AG04449 (cell line): ENCODE measurements at regions not wholly inside any gene's neighbourhood (a gene's known extent, or its start where the extent isn't known, plus 50 kb on each side); places are given as distances from the start of the nearest gene placed in this dataset.

ENCODE experiments used
- CTCF ChIA-PET: fragments of 350-600 bp; formaldehyde crosslinking; extraction: SDS; loops from one replicate; lab custom pipeline; 2021; ENCODE audit warnings: antibody characterized with exemption; lab: Yijun Ruan, JAX
- POLR2A ChIA-PET: fragments of 400-600, 350-600 bp; formaldehyde crosslinking; extraction: SDS; loops from one replicate; lab custom pipeline; 2020; ENCODE audit warnings: antibody characterized with exemption, inconsistent platforms; lab: Yijun Ruan, JAX
- DNase-seq: peaks from one replicate; pipeline ENCODE4 v3.0.0-alpha.2; 2010; ENCODE audit warnings: low read depth, low spot score
- H3K4me3 ChIP-seq: 2 replicates; pipeline ENCODE4 v1.5.1; 2011; ENCODE audit warnings: low read depth, mild to moderate bottlenecking, control low read depth, low read length
- CTCF ChIP-seq: IDR thresholded peaks from one replicate; pipeline ENCODE4 v1.5.1; 2011; ENCODE audit warnings: mild to moderate bottlenecking, moderate library complexity, low read length, control low read depth, inconsistent platforms; ENCODE audit not compliant: insufficient read depth; ENCODE audit errors: missing control alignments

- DNase-seq, result no peak
- POLR2A ChIA-PET, result no interaction called here
- CTCF ChIA-PET, result interaction anchor here (3.0 kb wide), 1 partner anchor 29 kb away, joined by 17 read pairs; no protein-coding TSS in a partner anchor
- no peak overlapping the region for H3K4me3 ChIP-seq
- no peak for TF ChIP-seq CTCF
These were observed 619.1 kb downstream of the METTL15 start for GRCh38 chr11:28727254-28727653.

- ChIA-PET CTCF (interaction anchor here (1.0 to 3.0 kb wide), 2 partner anchors 28 to 433 kb away, joined by 3 to 17 read pairs; no protein-coding TSS in a partner anchor), POLR2A (no interaction called here)
- DNase-seq, result no peak
- no peak overlapping the region for H3K4me3 ChIP-seq
- no peak for TF ChIP-seq CTCF
These were observed 618.2 kb downstream of the METTL15 start for GRCh38 chr11:28726432-28726831.

GRCh38 chr11:28715726-28716125 is 607.5 kb downstream of the METTL15 start:
- DNase-seq, result no peak
- CTCF ChIA-PET, result interaction anchor here (1.6 kb wide), 1 partner anchor 628 kb away, joined by 4 read pairs; no protein-coding TSS in a partner anchor
- TF ChIP-seq CTCF, result no peak
- no peak overlapping the region for H3K4me3 ChIP-seq
- POLR2A ChIA-PET, result no interaction called here

GRCh38 chr11:28713850-28714249 is 605.7 kb downstream of the METTL15 start:
- H3K4me3 ChIP-seq, result no peak overlapping the region
- ChIA-PET POLR2A (no interaction called here), CTCF (interaction anchor here (1.4 kb wide), 1 partner anchor 15 kb away, joined by 6 read pairs; no protein-coding TSS in a partner anchor)
- no peak for TF ChIP-seq CTCF
- DNase-seq, result no peak

- ChIA-PET POLR2A (no interaction called here), CTCF (interaction anchor here (3.7 kb wide), 1 partner anchor 9 kb away, joined by 26 read pairs; no protein-coding TSS in a partner anchor)
- H3K4me3 ChIP-seq, result no peak overlapping the region
- TF ChIP-seq CTCF, result no peak
- DNase-seq, result no peak
These were observed 599.9 kb downstream of the METTL15 start for GRCh38 chr11:28708075-28708474.

GRCh38 chr11:28704801-28705200 is 596.6 kb downstream of the METTL15 start:
- ChIA-PET POLR2A (no interaction called here), CTCF (no interaction called here)
- H3K4me3 ChIP-seq, result no peak overlapping the region
- TF ChIP-seq CTCF, result no peak
- no peak for DNase-seq
